GM18505 (cell line): ENCODE measurements at regions not wholly inside any gene's neighbourhood (a gene's known extent, or its start where the extent isn't known, plus 50 kb on each side); places are given as distances from the start of the nearest gene placed in this dataset.

Experiments used
- ATAC-seq: cut with Tn5 transposase; IDR thresholded peaks from one replicate; pipeline ENCODE4 v1.9.1; 2021; ENCODE audit not compliant: unreplicated experiment
- POLR2A ChIP-seq: IDR thresholded peaks from 4 replicates; pipeline ENCODE4 v1.6.1; 2011; ENCODE audit warnings: borderline replicate concordance; ENCODE audit not compliant: insufficient read depth, insufficient read length; ENCODE audit errors: extremely low read depth

GRCh38 chr2:15074751-15075700 is 442.5 kb downstream of the LRATD1 start:
- TF ChIP-seq POLR2A = no peak

GRCh38 chr2:15076668-15077067 is 444.2 kb downstream of the LRATD1 start:
- TF ChIP-seq POLR2A = no peak

More at GRCh38 chr2:15074751-15075700, 442.5 kb downstream of the LRATD1 start:
- no peak for ATAC-seq

GRCh38 chr2:15081356-15081755 is 448.8 kb downstream of the LRATD1 start:
- ATAC-seq = no peak
- no peak for TF ChIP-seq POLR2A

More at GRCh38 chr2:15076668-15077067, 444.2 kb downstream of the LRATD1 start:
- ATAC-seq = no peak

GRCh38 chr2:15082105-15083058 is 449.9 kb downstream of the LRATD1 start:
- no peak for TF ChIP-seq POLR2A
- ATAC-seq = no peak

DNA sequence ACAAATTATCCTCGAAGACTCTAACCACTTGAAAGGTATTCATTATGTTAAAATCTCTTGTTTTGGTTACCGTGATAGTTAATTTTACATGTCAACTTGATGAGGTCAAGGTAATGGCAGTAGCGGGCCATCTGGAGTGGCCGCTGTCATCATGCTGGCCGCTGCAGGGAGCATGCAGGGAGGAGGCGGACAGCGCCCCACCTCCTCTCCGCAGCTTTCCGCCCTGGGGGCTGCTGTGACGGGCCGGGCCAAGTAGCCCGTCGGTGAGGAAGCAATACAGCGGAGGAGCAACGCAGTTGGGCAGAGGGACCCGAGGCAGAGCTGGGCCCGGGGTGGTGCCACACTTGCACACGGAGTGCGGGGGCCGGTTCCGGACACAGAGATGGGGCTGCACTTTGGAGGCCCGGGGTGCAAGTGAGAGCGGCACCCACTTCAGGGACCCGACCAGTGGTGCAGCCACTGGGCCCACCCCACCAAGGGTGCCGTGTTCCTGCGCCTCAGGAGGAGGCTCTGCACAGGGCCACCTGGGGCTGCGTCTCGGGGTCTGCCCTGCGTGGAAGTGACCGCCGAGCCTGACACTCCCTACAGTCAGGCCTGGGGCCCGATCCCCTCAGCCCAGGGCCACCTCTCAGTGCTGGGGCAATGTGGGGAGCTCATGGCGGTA is 452.4 kb downstream of the LRATD1 start:
- ATAC-seq = no peak
- no peak for TF ChIP-seq POLR2A

- TF ChIP-seq POLR2A = no peak
- no peak for ATAC-seq
Observed at GRCh38 chr2:15092181-15092580, 459.7 kb downstream of the LRATD1 start.

DNA sequence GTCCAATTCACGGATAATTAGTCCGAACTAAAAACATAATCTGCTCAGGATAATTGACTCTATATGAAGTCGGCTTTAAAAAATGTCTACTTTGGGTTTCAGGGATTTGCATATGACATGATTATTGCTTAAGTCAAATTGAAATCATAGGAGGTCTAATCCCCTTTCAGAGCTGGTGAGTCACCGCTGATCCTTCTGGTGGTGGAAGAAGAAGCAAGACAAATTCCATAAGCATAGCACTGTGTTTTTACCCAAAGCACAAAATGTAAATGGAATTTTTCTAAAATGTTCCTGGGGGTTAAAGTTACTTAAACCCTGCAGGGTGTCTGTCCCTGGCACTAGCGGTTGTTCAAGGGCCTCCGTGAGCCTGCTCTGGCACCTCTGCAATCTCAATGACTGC is 460.2 kb downstream of the LRATD1 start:
- ATAC-seq = no peak
- TF ChIP-seq POLR2A = no peak

DNA sequence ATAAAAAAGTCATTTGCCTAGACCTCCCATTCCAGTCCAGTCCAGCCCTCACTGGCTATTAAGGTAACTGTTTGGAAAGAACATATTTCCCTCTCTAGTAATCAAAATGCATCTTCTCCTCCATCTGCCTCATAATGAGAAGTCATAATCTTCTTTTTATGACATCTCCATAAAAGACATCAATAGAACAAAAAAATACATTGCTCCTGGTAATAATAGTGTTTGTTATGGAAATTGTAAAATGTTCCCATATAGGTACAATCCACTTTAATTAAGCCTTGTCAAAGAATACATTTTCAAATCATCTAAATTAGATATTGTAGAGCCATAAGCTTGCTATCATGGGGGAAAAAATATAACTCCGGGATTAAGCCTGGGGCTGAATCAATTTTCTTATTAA is 461.6 kb downstream of the LRATD1 start:
- ATAC-seq = no peak
- no peak for TF ChIP-seq POLR2A

GRCh38 chr2:15096873-15097272 is 464.3 kb downstream of the NBAS start:
- TF ChIP-seq POLR2A = no peak

GRCh38 chr2:15107137-15107536 is 454.0 kb downstream of the NBAS start:
- TF ChIP-seq POLR2A = no peak

More at GRCh38 chr2:15096873-15097272, 464.3 kb downstream of the NBAS start:
- ATAC-seq = no peak

DNA sequence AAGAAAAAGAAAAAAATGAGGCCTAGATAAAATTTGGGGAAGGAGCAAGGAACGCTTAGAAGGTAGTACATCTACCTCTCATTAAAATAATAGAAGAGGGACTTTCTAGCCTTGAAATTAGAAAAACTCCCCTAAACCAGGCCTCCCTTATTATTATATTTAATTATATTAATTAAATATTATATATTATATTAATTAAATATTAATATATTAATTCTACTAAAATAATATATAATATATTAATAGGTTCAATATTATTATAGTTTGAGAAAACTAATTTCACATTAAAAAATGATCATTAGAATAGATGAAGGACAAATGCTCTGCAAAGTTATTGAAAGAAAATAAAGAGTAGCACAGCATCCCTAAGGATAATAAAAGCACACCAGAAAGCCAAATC is 449.4 kb downstream of the NBAS start:
- no peak for TF ChIP-seq POLR2A
- no peak for ATAC-seq

More at GRCh38 chr2:15107137-15107536, 454.0 kb downstream of the NBAS start:
- no peak for ATAC-seq

GRCh38 chr2:15112216-15112615 is 448.9 kb downstream of the NBAS start:
- ATAC-seq = no peak

DNA sequence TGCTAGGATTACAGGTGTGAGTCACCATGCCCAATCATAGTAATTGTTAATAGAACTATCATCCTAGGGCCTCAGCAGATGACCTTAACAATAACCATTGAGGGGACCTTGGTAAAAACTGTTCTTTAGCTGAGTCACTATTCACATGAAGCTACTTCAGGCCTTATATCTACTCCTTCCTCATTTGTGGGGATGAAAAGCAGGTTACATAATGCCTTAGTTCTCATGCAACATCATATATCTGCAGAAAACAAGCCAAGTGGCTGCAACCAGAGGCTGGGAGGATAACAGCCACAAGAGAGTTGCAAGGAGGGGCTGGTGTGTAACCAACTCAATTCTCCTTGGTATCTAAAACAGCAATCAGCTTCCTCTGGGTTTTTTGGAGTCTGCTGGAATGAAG is 445.4 kb downstream of the NBAS start:
- ATAC-seq = no peak
- no peak for TF ChIP-seq POLR2A

More at GRCh38 chr2:15112216-15112615, 448.9 kb downstream of the NBAS start:
- TF ChIP-seq POLR2A = no peak

DNA sequence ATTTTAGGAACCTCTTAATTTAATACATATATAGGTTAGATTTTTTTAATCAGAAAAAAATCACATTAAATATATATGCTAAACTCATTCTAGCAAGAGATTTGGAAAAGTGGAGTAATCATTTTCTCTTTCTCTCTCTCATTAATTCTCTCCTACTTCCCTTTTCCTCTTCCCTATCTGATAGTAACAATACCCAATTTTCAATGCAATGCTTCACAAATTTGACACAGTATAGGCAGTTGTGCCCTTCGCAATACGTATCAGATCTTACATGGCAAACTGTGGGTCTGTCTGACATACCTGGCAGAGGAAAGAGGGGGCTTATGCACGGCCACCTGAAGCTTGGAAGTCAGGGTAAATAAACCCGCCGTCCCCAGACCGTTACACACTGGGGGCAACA is 444.3 kb downstream of the NBAS start:
- no peak for ATAC-seq
- no peak for TF ChIP-seq POLR2A
